ENCODE measurements at regions not wholly inside any gene's neighbourhood (a gene's known extent, or its start where the extent isn't known, plus 50 kb on each side); places are given as distances from the start of the nearest gene placed in this dataset.

DNA sequence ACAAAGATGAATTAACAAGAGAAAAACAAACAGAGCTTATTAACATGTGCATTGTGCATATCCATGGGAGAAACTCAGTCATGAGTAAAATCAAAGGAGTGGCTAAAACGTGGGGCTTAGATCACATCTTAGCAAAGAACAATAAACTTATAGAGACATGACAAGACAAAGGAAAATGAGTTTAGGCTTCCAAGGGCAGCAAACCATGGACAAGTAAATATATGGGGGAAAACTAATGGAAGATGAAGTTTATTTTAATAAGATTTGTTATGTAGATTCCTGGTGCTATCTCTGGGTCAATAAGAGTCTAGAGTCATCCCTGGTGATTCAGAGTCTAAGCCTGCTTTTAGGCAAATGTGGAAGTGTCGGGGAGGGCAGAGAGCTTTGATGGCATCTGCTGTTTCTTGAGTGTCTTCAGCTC, 87.2 kb upstream of the PLPP4 start:
- TF ChIP-seq HDGF (IDR thresholded peaks at IDR 0.05; ENCODE audit: borderline replicate concordance) (no peak), FOXK2 (IDR thresholded peaks at IDR 0.05) (no peak), LEF1 (IDR thresholded peaks at IDR 0.05; ENCODE audit: borderline replicate concordance) (no peak)
